Nephron (organoid): ENCODE measurements at regions not wholly inside any gene's neighbourhood (a gene's known extent, or its start where the extent isn't known, plus 50 kb on each side); places are given as distances from the start of the nearest gene placed in this dataset.
"Not testable (repeated sequence)": the region's sequence is repeated elsewhere in the genome, so short reads cannot be mapped to it uniquely, and the experiment has no call there.

ENCODE experiments used
- H3K27ac Mint-ChIP-seq, 3 experiments: 2 replicates each; pipeline ENCODE4 v1.8.0; 2020; ENCODE audit warnings: mixed read lengths in 3 of 3, mild to moderate bottlenecking in 2 of 3, moderate library complexity in 1 of 3
- H3K27me3 Mint-ChIP-seq: 2 replicates; pipeline ENCODE4 v1.8.0; 2021; ENCODE audit warnings: low read depth, mild to moderate bottlenecking, moderate library complexity, mixed read lengths
- H3K36me3 Mint-ChIP-seq: 2 replicates; pipeline ENCODE4 v1.8.0; 2020; ENCODE audit warnings: low read depth, mixed read lengths
- H3K4me1 Mint-ChIP-seq: 2 replicates; pipeline ENCODE4 v1.8.0; 2020; ENCODE audit warnings: mixed read lengths
- H3K4me3 Mint-ChIP-seq, 3 experiments: 2 replicates each; pipeline ENCODE4 v1.8.0; 2020; ENCODE audit warnings: mild to moderate bottlenecking in 3 of 3, mixed read lengths in 3 of 3, moderate library complexity in 2 of 3
- H3K9me3 Mint-ChIP-seq: 2 replicates; pipeline ENCODE4 v1.8.0; 2020; ENCODE audit warnings: mixed read lengths
- TF ChIP-seq, protein P1 (sequence below), 3 experiments: fragments of 200-600 bp; sonication (generic); IDR thresholded peaks; one replicate each; pipeline ENCODE4 v1.5.0; 2021; ENCODE audit warnings: antibody characterized with exemption in 3 of 3; ENCODE audit not compliant: unreplicated experiment in 3 of 3

DNA sequence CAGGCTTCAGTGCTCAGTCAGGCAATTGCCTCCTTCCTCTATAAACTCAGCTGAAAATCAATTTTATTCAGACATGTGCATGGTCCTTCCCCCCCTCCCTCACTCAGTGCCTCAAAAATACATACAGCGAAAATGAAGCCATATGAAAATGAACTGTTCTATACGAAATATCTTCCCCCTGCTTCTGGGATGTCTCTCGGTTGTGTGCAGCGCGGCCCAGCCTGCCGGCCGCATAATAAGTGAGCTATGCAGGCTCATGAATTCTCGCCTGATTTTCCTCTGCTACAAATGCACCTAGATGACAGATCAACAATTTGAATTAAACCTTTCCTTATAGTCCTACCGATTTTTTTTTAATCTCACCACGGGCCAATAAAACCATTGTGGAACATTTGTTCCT is 252.9 kb downstream of the CRLF2 start:
- Mint-ChIP-seq H3K36me3 (no peaks in the 10 kb centered on the region), H3K4me1 (peaks cover 31% of the 10 kb centered on the region), H3K9me3 (no peaks in the 10 kb centered on the region), H3K27me3 (peaks cover 22% of the 10 kb centered on the region), H3K4me3 (peak overlapping the region in 1 of 3 experiments; percentile 39), H3K27ac (no peak overlapping the region)
- TF ChIP-seq, protein P1, sequence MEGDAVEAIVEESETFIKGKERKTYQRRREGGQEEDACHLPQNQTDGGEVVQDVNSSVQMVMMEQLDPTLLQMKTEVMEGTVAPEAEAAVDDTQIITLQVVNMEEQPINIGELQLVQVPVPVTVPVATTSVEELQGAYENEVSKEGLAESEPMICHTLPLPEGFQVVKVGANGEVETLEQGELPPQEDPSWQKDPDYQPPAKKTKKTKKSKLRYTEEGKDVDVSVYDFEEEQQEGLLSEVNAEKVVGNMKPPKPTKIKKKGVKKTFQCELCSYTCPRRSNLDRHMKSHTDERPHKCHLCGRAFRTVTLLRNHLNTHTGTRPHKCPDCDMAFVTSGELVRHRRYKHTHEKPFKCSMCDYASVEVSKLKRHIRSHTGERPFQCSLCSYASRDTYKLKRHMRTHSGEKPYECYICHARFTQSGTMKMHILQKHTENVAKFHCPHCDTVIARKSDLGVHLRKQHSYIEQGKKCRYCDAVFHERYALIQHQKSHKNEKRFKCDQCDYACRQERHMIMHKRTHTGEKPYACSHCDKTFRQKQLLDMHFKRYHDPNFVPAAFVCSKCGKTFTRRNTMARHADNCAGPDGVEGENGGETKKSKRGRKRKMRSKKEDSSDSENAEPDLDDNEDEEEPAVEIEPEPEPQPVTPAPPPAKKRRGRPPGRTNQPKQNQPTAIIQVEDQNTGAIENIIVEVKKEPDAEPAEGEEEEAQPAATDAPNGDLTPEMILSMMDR (IDR thresholded peaks at IDR 0.05; ENCODE audit: unreplicated experiment in 3 of 3), result no peak

- not testable (repeated sequence) for H3K4me3 Mint-ChIP-seq, H3K27ac Mint-ChIP-seq, H3K36me3 Mint-ChIP-seq, H3K9me3 Mint-ChIP-seq
- peaks cover 12% of the 10 kb centered on the region for H3K27me3 Mint-ChIP-seq
- H3K4me1 Mint-ChIP-seq, result peaks cover 27% of the 10 kb centered on the region
These were observed 257.2 kb downstream of the CRLF2 start for GRCh38 chrX:955168-955781.

GRCh38 chrX:953879-954482 is 258.5 kb downstream of the CRLF2 start:
- TF ChIP-seq, protein P1 (IDR thresholded peaks at IDR 0.05; ENCODE audit: unreplicated experiment in 3 of 3), result no peak
- Mint-ChIP-seq H3K9me3 (no peaks in the 10 kb centered on the region), H3K4me1 (peaks cover 17% of the 10 kb centered on the region), H3K27me3 (peaks cover 10% of the 10 kb centered on the region), H3K36me3 (no peaks in the 10 kb centered on the region), H3K4me3 (no peak overlapping the region), H3K27ac (no peak overlapping the region)

DNA sequence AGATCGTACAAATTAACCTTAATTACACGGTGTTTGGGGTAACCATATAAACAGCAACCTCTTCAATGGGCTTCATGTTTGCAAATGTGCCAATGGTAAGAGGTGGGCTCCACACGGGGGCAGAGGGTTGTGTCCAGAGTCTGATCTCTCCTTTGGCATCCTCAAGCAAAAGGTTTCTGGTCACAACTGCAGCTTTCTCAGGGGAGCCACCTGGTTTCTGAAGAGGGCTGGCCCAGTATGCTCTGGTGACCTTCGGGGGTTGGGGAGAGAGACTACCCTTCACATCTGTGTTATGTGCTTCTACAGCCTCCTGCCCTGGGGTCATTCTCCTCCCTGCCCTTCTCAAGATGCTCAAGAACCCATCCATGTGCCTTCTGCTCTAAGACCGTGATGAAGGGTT is 259.6 kb downstream of the CRLF2 start:
- H3K27me3 Mint-ChIP-seq, result peaks cover 2% of the 10 kb centered on the region
- H3K27ac Mint-ChIP-seq, result no peak overlapping the region
- TF ChIP-seq, protein P1 (IDR thresholded peaks at IDR 0.05; ENCODE audit: unreplicated experiment in 3 of 3), result no peak
- H3K36me3 Mint-ChIP-seq, result no peaks in the 10 kb centered on the region
- peaks cover 6% of the 10 kb centered on the region for H3K4me1 Mint-ChIP-seq
- no peaks in the 10 kb centered on the region for H3K9me3 Mint-ChIP-seq
- no peak overlapping the region for H3K4me3 Mint-ChIP-seq

DNA sequence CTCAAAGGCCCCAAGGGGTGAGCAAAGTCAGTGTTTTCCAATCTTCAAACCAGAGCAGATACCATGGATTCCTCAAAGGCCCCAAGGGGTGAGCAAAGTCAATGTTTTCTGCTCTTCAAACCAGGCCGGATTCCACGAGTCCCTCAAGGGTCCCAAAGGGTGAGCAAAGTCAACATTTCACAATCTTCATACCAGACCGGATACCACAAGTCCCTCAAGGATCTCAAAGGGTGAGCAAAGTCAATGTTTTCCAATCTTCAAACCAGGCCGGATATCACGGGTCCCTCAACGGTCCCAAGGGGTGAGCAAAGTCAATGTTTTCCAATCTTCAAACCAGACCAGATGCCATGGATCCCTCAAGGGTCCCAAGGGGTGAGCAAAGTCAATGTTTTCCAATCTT is 265.2 kb downstream of the CRLF2 start:
- H3K4me3 Mint-ChIP-seq, H3K4me1 Mint-ChIP-seq, H3K27ac Mint-ChIP-seq, H3K9me3 Mint-ChIP-seq, H3K27me3 Mint-ChIP-seq, H3K36me3 Mint-ChIP-seq: not testable (repeated sequence)

DNA sequence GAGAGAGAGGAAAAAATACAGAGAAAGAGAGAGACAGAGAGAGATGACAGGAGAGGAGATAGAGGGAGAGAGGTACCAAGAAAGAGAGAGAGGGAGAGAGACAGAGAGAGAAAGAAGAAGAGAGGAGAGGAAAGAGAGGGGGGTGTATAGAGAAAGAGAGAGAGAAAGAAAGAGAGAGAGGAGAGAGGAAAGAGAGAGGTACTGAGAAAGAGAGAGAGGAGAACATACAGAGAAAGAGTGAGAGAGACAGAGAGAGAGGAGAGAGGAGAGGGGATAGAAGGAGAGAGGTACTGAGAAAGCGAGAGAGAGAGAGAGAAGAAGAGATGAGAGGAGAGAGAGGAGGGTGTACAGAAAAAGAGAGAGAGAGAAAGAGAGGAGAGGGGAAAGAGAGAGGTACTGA is 269.4 kb downstream of the CRLF2 start:
- TF ChIP-seq, protein P1 (IDR thresholded peaks at IDR 0.05; ENCODE audit: unreplicated experiment in 3 of 3), result no peak
- H3K27me3 Mint-ChIP-seq, result peaks cover 34% of the 10 kb centered on the region
- no peak overlapping the region for H3K27ac Mint-ChIP-seq
- H3K36me3 Mint-ChIP-seq, result no peaks in the 10 kb centered on the region
- no peaks in the 10 kb centered on the region for H3K9me3 Mint-ChIP-seq
- no peak overlapping the region for H3K4me3 Mint-ChIP-seq
- H3K4me1 Mint-ChIP-seq, result no peaks in the 10 kb centered on the region

GRCh38 chrX:940691-941090 is 271.8 kb downstream of the CRLF2 start:
- peaks cover 49% of the 10 kb centered on the region for H3K27me3 Mint-ChIP-seq
- no peaks in the 10 kb centered on the region for H3K4me1 Mint-ChIP-seq
- no peaks in the 10 kb centered on the region for H3K9me3 Mint-ChIP-seq
- no peak overlapping the region for H3K27ac Mint-ChIP-seq
- TF ChIP-seq, protein P1 (IDR thresholded peaks at IDR 0.05; ENCODE audit: unreplicated experiment in 3 of 3), result no peak
- H3K4me3 Mint-ChIP-seq, result no peak overlapping the region
- no peaks in the 10 kb centered on the region for H3K36me3 Mint-ChIP-seq
